ENCODE measurements at regions not wholly inside any gene's neighbourhood (a gene's known extent, or its start where the extent isn't known, plus 50 kb on each side); places are given as distances from the start of the nearest gene placed in this dataset.

DNA sequence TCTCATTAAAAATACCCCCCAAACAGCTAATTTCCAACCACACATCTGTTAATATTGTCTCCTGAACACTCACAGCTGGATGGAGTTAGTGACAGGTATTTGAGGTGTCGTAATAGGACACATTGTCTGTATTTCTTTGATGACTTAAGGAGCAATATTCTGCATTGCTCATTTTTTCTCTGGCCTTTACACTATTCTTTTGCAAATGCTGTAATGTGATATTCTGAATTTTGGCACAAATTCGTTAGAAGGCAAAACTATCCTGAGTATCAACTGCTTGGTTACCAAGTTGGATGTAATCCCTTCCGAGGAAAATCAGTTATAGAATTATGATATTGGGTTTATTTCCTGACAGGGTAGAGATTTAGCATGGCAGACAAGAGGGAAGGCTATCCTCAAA lies 1030.2 kb downstream of the MCTP2 start:
- Histone ChIP-seq H3K27me3 (no peaks in the 10 kb centered on the region), H3K27ac (peak overlapping the region in 1 of 4 donors; percentile 9), H3K9me3 (no peaks in the 10 kb centered on the region), H3K4me1 (peaks cover 0 to 35% (median 23%) of the 10 kb centered on the region in 4 donors), H3K36me3 (no peaks in the 10 kb centered on the region), H3K4me3 (no peak overlapping the region)
- DNase-seq, result no peak
- TF ChIP-seq POLR2AphosphoS5 (IDR thresholded peaks at IDR 0.05), result no peak
- no peak for TF ChIP-seq POLR2A (IDR thresholded peaks at IDR 0.05)
- TF ChIP-seq, protein P1, sequence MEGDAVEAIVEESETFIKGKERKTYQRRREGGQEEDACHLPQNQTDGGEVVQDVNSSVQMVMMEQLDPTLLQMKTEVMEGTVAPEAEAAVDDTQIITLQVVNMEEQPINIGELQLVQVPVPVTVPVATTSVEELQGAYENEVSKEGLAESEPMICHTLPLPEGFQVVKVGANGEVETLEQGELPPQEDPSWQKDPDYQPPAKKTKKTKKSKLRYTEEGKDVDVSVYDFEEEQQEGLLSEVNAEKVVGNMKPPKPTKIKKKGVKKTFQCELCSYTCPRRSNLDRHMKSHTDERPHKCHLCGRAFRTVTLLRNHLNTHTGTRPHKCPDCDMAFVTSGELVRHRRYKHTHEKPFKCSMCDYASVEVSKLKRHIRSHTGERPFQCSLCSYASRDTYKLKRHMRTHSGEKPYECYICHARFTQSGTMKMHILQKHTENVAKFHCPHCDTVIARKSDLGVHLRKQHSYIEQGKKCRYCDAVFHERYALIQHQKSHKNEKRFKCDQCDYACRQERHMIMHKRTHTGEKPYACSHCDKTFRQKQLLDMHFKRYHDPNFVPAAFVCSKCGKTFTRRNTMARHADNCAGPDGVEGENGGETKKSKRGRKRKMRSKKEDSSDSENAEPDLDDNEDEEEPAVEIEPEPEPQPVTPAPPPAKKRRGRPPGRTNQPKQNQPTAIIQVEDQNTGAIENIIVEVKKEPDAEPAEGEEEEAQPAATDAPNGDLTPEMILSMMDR (IDR thresholded peaks at IDR 0.05), result no peak
- TF ChIP-seq EP300 (IDR thresholded peaks at IDR 0.05), result no peak
- intact Hi-C loops (cut with DNase I), result loop anchor here (5.0 kb wide), 1 partner anchor 1086 kb away; no protein-coding TSS in a partner anchor
- 79 to 86% methylated on average over 3 of the region's 3 CpGs for WGBS, 2 donors

GRCh38 chr15:95261968-95262367 lies 1030.6 kb downstream of the MCTP2 start:
- Histone ChIP-seq H3K36me3 (no peaks in the 10 kb centered on the region), H3K4me1 (peaks cover 0 to 40% (median 27%) of the 10 kb centered on the region in 4 donors), H3K27ac (peak overlapping the region in 1 of 4 donors; percentile 9), H3K4me3 (no peak overlapping the region), H3K9me3 (no peaks in the 10 kb centered on the region), H3K27me3 (no peaks in the 10 kb centered on the region)
- TF ChIP-seq, protein P1 (IDR thresholded peaks at IDR 0.05), result no peak
- TF ChIP-seq POLR2A (IDR thresholded peaks at IDR 0.05) (no peak), POLR2AphosphoS5 (IDR thresholded peaks at IDR 0.05) (no peak), EP300 (IDR thresholded peaks at IDR 0.05) (no peak)
- intact Hi-C loops (cut with DNase I), result loop anchor here (5.0 kb wide), 1 partner anchor 1085 kb away; no protein-coding TSS in a partner anchor
- 63 to 73% methylated on average over 6 of the region's 6 CpGs for WGBS, 2 donors
- DNase-seq, result no peak

- H3K9me3 ChIP-seq, result no peaks in the 10 kb centered on the region
- no peaks in the 10 kb centered on the region for H3K36me3 ChIP-seq
- DNase-seq, result no peak
- peak overlapping the region in 1 of 4 donors; percentile 9 for H3K27ac ChIP-seq
- peaks cover 0 to 45% (median 34%) of the 10 kb centered on the region in 4 donors for H3K4me1 ChIP-seq
- TF ChIP-seq POLR2AphosphoS5 (IDR thresholded peaks at IDR 0.05), result no peak
- TF ChIP-seq, protein P1 (IDR thresholded peaks at IDR 0.05), result no peak
- no peak for TF ChIP-seq EP300 (IDR thresholded peaks at IDR 0.05)
- TF ChIP-seq POLR2A (IDR thresholded peaks at IDR 0.05), result no peak
- 44 to 61% methylated on average over 6 of the region's 6 CpGs for WGBS, 2 donors
- intact Hi-C loops (cut with DNase I), result loop anchor here (5.0 kb wide), 1 partner anchor 1084 kb away; no protein-coding TSS in a partner anchor
- H3K4me3 ChIP-seq, result no peak overlapping the region
- no peaks in the 10 kb centered on the region for H3K27me3 ChIP-seq
Measured at GRCh38 chr15:95262866-95263564, 1031.7 kb downstream of the MCTP2 start.

- 83 to 88% methylated on average over 1 of the region's 1 CpG for WGBS, 2 donors
- intact Hi-C loops (cut with DNase I), result loop anchor here (5.0 kb wide), 1 partner anchor 1084 kb away; no protein-coding TSS in a partner anchor
- DNase-seq, result no peak
- Histone ChIP-seq H3K4me1 (peaks cover 0 to 42% (median 34%) of the 10 kb centered on the region in 4 donors), H3K9me3 (no peaks in the 10 kb centered on the region), H3K4me3 (no peak overlapping the region), H3K27me3 (no peaks in the 10 kb centered on the region), H3K27ac (peak overlapping the region in 1 of 4 donors; percentile 9), H3K36me3 (no peaks in the 10 kb centered on the region)
- TF ChIP-seq EP300 (IDR thresholded peaks at IDR 0.05), result no peak
- TF ChIP-seq POLR2A (IDR thresholded peaks at IDR 0.05), result no peak
- no peak for TF ChIP-seq POLR2AphosphoS5 (IDR thresholded peaks at IDR 0.05)
- TF ChIP-seq, protein P1 (IDR thresholded peaks at IDR 0.05), result no peak
Measured at GRCh38 chr15:95263751-95264150, 1032.4 kb downstream of the MCTP2 start.
